DMS153 treated with DMSO at 0.1 percent for 48 hours (cell line): ENCODE measurements at regions not wholly inside any gene's neighbourhood (a gene's known extent, or its start where the extent isn't known, plus 50 kb on each side); places are given as distances from the start of the nearest gene placed in this dataset.
"Not testable (repeated sequence)": the region's sequence is repeated elsewhere in the genome, so short reads cannot be mapped to it uniquely, and the experiment has no call there.

ENCODE experiments used
- DNase-seq: peaks from one replicate; lab custom pipeline; 2025; ENCODE audit not compliant: unreplicated experiment; lab: John Stamatoyannopoulos, UW

DNA sequence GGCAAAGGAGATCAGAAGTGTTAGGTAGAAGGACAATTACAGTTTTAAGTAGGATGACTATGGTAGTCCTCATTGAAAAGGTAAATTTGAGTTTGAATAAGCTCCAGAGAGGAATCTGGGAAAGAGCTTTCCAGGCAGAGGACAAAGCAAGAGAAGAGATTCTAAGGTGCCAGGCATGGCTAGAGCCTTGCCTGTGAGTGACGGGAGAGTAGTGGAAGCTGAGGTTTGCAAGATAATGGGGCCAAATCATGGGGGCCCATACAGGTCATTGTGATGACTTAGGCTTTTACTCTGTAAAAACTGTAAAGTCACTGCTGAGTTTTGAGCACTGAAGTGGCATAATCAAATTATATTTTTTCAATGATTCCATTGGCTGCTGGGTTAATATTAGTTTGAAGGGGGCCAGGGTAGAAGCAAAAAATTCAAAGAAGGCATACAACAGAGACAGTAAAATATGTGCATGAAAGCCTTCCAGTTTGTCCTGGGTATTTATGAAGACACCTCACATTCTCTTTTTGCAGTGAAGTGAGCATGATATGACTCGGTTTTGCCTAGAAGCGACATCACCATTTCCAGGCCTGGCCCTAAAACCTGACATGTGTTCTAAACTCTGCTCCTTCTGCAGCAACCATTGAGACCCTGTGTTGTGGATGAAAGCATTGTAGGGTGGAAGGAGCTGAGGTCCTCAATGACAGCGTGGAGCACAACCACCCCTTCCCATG is 279.8 kb upstream of the TNC start:
- no peak for DNase-seq

DNA sequence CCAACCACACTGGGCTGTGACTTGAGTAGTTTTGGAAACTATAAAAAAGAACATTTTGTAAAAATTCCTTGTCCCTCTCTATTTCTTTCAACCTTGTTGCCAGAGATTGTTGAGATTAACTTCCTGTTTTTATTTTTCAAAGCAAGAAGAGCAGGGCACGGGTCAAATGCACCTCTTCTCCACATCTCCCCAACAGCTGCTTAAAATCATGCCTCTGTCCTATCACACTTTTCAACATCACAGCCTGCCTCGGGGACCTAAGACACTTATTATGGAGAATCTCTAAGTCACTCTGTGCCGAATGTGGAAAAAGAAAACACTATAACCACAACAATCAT is 280.3 kb upstream of the TNC start:
- DNase-seq = no peak

DNA sequence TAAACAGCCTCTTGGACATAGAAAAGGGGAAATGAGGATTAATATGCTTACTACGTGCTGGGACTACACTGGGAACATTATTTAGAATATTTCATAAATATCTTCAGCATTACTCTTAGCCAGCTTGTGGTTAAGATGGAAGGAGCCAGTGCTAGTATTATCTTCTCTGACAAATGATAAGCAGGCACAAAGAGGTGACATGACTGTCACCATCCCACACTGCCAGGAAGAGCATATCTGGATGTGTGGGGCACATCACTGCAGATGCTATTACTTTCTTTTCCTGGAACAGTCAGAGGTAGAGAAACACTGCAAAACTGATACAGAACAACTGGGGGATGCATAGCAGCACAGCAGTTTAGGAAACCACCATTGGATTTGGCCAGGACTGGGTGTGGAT is 281.0 kb upstream of the TNC start:
- DNase-seq = no peak

DNA sequence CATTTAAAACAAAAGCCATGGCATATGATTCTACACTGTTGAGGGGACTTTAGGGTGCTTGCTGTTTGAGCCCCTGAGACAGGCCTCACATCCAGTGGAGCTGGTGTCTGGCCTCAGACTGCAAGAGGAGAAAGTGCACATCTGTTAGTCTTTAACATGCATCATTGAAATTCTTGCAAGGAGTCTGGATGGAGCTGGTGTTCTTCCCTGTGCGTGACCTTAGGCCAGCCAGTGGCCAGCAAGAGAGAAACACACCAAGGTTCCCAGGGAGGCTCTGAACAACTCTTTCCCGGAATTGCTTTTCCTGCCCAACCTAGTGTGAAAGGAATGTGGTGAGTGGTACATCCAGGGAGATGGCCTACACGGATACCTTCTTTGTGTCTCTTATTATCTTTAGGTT is 282.8 kb upstream of the TNC start:
- no peak for DNase-seq

DNA sequence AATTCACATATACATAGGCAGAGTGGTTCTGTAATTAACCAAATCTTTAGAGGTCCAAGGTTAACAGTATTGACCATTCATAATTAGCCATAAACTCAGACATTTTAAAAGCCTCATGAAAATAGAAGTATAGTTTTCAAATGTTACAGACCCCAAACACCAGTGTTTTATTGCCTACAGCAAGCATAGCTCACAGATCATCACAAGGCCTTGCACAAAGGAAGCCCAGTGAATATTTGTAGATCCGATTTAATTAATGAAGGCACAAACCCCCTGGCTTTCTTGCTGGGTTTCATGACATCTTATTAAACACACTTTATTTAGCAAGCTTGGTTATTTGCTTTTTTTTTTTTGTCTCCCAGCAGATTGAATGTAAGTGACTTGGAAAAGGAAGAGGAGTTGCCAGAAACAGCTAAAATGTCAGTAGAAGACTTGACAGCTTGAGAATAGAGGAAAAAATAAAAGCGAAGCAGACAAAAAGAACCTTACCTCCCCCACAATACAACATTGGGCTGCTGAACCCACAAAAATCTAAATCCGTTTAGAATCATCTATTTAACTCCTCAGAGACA is 283.9 kb upstream of the TNC start:
- no peak for DNase-seq

DNA sequence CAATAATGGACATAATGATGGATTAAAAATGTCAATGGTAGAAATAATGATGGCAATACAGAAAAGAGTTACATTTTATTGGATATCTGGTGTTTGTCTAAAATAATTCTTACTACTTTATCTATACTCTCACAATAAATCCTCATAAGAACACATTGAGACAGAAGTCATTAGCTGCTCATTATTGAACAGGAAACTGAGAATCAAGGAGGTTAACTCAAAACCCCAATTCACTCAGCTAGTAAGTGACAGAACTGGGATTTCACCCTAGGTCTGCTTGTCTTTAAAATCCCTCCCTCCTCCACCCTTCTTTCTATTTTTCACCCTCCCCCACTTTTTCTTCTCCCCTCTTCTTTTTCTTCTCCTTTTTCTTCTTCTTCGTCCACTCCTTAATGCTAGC is 285.8 kb upstream of the TNC start:
- DNase-seq = no peak

DNA sequence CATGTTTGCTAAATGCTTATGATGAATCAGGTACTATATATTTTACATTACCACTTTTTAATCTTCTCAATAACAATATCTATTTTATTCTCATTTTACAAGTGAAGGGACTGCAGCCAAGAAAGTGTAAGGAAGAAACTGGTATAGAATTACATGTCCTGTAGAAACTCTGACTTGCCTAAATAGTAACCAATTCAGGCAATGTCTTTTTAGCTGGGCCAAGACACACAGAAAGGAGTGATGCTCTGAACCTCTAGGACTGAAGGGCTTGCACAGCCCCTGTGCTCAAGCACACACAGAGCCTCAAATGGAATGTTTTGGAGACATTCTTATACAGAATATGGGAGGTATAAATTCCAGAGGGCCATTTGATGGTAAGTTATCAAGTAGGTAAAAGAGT is 286.4 kb upstream of the TNC start:
- DNase-seq = no peak

DNA sequence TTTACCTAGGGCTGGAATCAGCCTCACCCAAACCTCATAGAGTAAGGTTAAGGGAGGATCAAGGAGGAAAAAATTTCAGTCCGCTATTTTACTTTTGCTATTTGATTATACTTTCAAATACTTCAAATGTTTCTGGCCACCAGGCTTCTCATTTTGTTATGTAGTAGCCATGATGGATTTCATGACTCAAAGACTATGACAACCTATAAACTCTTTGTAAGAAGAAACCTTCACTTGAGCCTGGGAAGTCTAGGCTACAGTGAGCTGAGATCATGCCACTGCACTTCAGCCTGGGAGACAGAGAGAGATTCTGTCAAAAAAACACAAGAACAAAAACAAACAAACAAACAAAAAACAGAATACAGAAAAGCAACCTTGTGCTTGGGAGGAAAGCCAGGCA is 293.6 kb upstream of the TNC start:
- DNase-seq = no peak

DNA sequence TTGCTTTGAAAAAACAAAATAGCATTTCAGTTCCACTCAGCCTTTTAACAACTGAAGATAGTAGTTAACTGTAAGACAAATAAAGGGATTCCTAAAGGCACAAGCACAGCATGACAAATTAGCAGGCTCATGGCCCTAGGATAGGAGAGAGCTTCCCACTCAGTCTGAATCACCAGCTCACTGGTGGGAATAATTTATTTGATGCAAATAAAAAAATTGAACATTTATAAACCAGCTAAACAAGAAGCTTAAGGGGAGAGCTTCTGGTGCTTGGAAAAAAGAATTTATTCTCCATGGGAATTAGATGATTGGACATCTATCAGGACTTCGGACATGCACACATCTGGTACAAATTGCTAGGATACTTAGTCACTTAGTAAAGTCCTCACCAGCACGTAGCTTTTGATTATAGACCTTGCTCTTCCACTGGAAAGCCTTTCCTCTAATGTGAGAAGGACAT is 294.1 kb upstream of the TNC start:
- DNase-seq = no peak

DNA sequence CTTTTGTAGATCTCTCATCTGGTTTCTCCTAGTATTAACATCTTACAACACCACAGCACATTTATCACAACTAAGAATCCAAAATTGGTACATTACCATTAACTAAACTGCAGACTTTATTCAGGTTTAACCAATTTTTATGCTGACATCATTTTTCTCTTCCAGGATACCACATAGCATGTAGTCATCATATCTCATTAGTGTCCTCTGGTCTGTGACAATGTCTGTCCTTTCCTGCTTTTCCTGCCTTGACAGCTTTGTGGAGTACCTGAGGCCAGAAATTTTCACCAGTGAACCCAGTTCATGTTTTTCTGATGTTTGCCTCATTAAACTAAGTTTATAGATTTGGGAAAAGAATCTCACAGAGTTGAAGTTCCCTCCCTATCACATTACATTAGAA is 294.7 kb upstream of the TNC start:
- DNase-seq = no peak

DNA sequence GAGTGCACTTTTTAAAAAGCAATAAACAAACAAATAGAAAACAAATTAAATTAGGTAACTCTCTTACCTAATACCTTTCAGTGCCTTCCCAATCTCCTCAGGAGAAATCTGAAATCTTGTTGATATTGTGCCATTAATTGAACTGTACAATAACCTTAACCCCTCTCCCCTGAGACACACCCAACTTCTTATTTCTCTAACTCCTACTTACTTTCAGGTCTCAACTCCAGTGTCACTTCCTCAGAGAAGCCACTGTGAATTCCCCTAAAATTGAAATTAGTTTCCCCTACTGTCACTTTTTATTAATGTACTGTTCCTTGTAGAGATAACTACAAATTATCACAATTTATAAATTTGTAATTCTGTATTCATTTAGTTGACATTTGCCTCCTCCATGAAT is 295.3 kb upstream of the TNC start:
- no peak for DNase-seq

DNA sequence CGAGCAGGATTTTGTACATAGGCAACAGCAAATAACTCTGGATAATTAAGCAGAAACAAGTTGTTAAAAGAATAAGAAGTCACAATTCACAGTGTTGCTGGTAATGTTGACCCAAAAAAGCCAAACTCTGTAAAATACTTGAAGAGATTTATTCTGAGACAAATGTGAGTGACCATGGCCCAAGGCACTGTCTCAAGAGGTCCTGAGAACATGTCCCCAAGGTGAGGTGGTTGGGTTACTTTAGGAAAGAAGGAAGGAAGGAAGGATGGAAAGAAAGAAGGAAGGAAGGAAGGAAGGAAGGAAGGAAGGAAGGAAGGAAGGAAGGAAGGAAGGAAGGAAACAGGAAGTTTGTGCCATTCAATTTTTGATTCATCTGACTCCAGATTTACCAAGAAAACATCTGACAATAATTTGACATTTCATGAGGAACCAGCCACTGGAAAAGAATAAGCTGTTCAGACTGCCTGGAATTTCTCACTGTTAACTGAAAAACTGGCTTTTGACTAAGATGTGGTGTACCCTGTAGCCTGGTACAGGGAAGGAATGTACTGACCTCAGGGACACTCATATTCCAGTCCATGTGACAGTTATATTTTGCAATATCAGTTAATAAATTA is 295.9 kb upstream of the TNC start:
- no peak for DNase-seq

DNA sequence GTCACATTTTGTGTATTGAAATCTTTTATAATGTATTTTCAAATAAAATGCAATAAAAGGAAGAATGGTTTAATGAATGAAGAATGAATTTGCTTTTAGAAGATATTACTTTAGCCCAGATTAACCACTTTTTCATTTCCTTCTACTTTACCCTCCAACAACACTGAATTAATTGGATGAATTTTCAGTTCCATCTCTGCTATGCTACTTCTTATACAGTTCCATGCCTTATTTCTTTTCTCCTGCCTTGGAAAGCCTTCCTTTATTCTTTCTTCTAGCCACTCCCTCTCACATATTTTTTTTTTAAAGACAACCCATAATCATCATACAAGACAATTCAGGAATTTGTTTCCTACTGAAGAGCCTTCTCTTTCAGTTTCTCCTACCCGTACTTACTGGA is 296.6 kb upstream of the TNC start:
- DNase-seq = no peak

DNA sequence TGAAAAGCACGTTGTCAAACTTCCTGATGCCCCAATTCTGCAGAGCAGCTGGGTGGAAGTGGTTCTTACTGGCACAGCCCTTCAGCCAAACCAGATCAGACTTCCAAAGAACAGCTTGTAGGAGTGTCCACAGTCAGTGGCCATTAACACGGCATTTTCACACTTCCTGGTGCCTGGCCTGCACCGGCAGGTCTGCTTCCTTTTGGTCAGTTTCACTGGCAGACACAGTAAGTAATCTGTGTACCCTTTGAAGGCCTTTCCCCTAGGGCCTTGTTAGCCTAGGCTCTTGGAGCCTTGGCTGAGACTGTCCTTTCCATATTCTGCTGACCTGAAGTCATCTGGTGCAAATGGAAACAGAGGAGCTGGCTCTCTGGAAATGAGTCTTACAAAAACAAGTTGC is 297.5 kb upstream of the TNC start:
- no peak for DNase-seq

DNA sequence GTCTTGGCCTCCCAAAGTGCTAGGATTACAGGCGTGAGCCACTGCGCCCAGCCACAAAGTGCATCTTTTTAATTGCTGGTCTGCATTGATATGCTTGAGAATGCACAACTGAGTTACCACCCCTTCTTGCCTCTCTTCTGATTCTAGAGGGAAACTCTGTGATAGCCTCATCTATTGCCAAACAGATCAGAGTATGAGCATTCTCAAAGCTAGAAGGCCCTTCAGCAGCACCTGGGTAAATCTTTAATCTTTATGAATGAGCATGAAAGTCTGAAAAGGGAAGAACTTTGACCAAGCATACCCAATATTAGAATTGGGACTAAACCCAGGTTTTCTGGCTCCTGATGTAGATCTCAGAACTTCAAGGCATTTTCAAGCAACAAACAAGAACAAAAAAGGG is 298.3 kb upstream of the TNC start:
- no peak for DNase-seq

DNA sequence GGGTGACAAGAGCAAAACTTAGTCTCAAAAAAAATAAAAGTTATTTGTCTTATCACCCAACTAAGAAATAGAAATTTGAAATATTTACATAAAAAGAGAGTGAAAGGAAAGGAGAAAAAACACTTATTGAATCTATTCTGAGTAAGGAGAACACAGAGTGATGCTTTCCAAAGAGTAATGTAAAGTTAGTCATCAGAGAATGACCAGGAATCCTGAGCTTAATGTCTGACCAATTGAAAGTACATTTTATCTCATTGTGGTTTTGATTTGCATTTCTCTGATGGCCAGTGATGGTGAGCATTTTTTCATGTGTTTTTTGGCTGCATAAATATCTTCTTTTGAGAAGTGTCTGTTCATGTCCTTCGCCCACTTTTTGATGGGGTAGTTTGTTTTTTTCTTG is 300.2 kb upstream of the TNC start:
- not testable (repeated sequence) for DNase-seq

DNA sequence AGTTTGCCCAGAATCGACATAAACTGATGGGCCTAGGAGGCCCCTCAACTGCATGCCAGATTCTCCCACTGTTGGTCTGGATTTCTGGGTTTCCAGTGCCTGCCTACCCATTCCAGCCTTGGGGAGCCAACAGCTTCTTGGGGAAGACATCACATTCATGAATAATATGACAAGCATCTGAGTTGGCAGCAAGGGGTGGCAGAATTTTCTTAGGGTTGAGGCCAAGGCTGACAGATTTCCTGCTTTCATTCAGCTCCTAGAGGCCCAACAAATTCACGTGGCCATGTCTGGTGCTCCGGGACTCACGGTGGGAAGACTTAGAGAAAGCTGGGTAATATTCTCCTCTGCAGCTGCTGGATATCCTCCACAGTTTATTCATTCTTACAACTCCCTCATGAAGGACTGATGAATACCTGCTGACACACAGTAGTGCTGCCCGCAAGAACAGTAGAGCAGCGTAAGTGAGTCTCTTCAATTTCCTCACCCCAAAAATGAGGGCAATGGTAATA is 305.0 kb upstream of the TNC start:
- no peak for DNase-seq

DNA sequence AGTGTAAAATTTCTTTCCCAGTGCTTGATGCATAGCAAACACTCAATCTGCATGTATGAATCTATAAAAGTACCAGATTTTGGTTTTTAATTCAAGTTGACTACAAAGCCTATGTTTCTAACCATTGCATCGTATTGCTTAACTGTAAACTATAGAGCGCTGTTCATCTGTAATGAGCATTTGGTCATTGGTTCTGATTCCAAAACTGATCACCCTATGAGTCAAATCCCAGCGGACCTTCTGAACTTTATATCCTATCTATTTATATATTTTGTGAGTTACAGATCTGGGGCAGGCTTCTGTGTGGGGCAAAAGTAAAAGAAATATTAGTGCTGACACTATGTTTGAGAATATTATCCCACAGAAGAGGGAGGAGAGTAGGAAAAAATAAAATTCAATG is 305.7 kb upstream of the TNC start:
- no peak for DNase-seq

DNA sequence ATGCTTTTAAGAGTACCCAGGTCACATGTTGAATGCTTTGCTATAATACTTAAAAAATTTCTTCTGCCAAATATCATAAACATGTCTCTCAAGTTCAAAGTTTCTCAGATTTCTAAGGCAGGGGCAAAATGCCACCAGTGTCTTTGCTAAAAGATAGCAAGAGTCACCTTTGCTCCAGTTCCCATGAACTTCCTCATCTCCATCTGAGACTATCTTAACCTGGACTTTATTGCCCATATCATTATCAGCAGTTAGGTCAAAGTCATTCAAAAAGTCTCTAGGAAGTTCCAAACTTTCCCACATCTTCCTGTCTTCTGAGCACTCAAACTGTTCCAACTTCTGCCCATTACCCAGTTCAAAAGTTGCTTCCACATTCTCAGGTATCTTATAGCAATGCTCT is 307.6 kb upstream of the TNC start:
- no peak for DNase-seq

DNA sequence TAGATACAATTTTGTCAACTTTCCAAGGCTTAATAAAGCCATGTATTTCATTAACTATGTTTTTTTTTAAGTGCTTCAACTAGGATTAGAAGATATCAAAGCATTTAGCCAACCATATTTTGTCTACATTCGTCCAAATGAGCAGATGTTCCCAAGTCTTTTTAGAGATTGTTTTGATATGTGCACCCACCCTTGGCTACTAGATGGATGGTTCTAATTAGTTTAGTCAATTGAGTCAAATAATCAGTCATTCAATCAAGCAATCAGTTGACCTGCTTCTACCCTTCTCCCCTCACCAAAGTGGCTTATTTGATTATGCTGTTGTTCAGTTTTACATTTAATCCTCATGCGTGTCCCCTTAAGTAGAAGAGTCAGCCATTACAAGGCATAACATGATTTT is 319.5 kb upstream of the TNC start:
- no peak for DNase-seq

DNA sequence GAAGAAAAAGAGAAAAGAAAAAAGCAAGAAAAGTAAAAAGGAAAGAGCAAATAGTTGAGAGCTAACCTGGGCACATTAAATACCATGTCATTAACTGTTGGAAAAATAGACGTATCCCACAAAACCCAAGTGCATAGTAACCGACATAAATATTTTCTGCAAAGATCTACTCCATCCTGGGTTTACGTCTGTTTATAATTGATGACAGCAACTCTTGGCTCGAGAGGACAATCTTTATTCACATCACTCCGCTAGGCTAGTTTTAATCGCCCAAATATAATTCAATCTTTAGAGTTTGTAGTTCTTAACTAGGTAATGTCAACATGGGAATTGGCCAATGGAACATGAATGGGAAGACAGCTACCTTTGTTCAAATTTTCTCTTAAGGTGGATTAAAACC is 321.7 kb upstream of the TNC start:
- DNase-seq = no peak

DNA sequence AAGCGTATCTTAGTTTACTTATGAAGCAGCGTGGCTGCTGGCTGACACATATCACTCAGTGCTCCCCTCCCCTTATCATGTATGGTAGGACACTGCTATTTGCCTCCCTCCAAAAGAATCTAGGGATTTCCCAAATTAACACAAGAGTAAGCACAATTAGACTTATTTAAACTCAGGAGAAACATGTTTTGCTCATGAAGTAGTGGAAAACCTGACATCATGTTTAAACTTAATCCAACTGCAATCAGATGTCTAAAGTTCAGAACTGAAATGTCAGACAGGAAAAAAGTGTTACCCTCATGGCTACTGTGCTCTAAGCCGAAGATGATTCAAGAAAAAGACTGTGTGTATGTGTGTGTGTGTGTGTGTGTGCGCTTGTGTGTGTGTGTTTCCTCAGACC is 324.1 kb upstream of the TNC start:
- DNase-seq = no peak

DNA sequence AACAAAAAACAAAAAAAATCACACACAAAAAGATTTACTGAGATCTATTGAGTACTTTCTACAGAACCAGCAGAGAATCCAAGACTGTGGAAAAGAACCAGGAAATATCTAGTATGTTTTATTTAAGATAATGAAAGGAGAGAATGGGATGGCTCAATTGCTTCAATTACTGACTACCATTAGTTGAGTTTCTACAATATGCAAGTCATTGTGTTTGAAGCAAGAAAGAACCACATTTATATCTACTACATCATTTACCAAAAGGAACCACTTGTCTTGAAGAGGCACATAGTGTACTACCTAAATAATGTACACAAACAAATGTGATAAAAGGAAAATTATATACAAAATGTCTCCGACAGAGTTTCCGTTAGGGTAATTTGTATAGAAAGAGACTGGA is 325.9 kb upstream of the TNC start:
- no peak for DNase-seq
